KMS-11 (cell line): ENCODE measurements at regions not wholly inside any gene's neighbourhood (a gene's known extent, or its start where the extent isn't known, plus 50 kb on each side); places are given as distances from the start of the nearest gene placed in this dataset.

Experiments
- H2AFZ ChIP-seq: fragments of 200-600 bp; sonication (generic); 2 replicates; pipeline ENCODE4 v1.6.1; 2016; ENCODE audit warnings: antibody characterized with exemption, mixed run types, low read depth
- H3K27ac ChIP-seq: fragments of 200-600 bp; sonication (generic); 2 replicates; pipeline ENCODE4 v1.6.1; 2016; ENCODE audit warnings: mild to moderate bottlenecking, mixed run types
- H3K27me3 ChIP-seq: fragments of 200-600 bp; sonication (generic); 2 replicates; pipeline ENCODE4 v1.6.1; 2017; ENCODE audit warnings: mild to moderate bottlenecking, low read depth, mixed run types, moderate library complexity; ENCODE audit not compliant: insufficient read depth
- H3K36me3 ChIP-seq: fragments of 200-600 bp; sonication (generic); 2 replicates; pipeline ENCODE4 v1.6.1; 2017; ENCODE audit warnings: mild to moderate bottlenecking, mixed run types; ENCODE audit not compliant: insufficient read depth
- H3K4me1 ChIP-seq: fragments of 200-600 bp; sonication (generic); 2 replicates; pipeline ENCODE4 v1.6.1; 2016; ENCODE audit warnings: mild to moderate bottlenecking, low read depth, mixed run types; ENCODE audit not compliant: poor library complexity, severe bottlenecking
- H3K4me2 ChIP-seq: fragments of 200-600 bp; sonication (generic); 2 replicates; pipeline ENCODE4 v1.7.0; 2016; ENCODE audit warnings: mild to moderate bottlenecking, mixed run types
- H3K4me3 ChIP-seq: fragments of 200-600 bp; sonication (generic); IDR thresholded peaks from 2 replicates; pipeline ENCODE4 v1.6.1; 2017; ENCODE audit warnings: low read depth, low read length, mixed read lengths; ENCODE audit not compliant: insufficient read depth
- H3K79me2 ChIP-seq: fragments of 200-600 bp; sonication (generic); 2 replicates; pipeline ENCODE4 v1.6.1; 2016; ENCODE audit warnings: low read depth, mixed run types; ENCODE audit not compliant: insufficient read depth
- H3K9ac ChIP-seq: fragments of 200-600 bp; sonication (generic); 2 replicates; pipeline ENCODE4 v1.6.1; 2016; ENCODE audit warnings: mild to moderate bottlenecking, mixed run types
- H4K20me1 ChIP-seq: fragments of 200-600 bp; sonication (generic); 2 replicates; pipeline ENCODE4 v1.6.1; 2016; ENCODE audit warnings: mild to moderate bottlenecking, mixed run types; ENCODE audit not compliant: insufficient read depth
- TF ChIP-seq, protein P1 (sequence below): fragments of 200-600 bp; sonication (generic); conservative IDR thresholded peaks from 2 replicates; pipeline ENCODE4 v1.6.1; 2017; ENCODE audit warnings: low read depth, mild to moderate bottlenecking, antibody characterized with exemption, low read length, moderate library complexity, mixed read lengths

DNA sequence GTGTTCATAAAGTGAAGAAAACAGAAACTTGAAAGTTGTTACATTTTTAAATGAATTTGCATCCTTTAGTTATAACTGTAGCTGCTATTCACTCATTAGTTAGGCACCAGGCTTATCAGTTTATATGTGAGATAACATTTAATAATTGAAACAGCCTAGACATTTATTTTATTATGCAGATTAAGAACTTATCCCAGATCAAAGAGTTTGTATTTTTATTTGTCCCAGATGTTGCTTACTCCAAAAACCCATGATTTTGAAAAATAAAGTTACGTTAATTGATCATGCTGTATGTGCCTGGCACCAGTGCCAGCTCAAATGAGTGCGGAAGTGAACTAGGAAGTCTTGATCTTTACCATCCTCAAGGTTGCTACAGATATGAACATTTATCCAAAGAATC is 172.7 kb upstream of the CARD18 start:
- Histone ChIP-seq H3K4me2 (no peak overlapping the region), H2AFZ (no peak overlapping the region), H3K4me1 (no peaks in the 10 kb centered on the region), H3K4me3 (no peak overlapping the region), H3K27me3 (no peaks in the 10 kb centered on the region), H4K20me1 (no peaks in the 10 kb centered on the region), H3K9ac (no peak overlapping the region), H3K27ac (no peak overlapping the region), H3K36me3 (no peaks in the 10 kb centered on the region), H3K79me2 (no peaks in the 10 kb centered on the region)
- TF ChIP-seq, protein P1, sequence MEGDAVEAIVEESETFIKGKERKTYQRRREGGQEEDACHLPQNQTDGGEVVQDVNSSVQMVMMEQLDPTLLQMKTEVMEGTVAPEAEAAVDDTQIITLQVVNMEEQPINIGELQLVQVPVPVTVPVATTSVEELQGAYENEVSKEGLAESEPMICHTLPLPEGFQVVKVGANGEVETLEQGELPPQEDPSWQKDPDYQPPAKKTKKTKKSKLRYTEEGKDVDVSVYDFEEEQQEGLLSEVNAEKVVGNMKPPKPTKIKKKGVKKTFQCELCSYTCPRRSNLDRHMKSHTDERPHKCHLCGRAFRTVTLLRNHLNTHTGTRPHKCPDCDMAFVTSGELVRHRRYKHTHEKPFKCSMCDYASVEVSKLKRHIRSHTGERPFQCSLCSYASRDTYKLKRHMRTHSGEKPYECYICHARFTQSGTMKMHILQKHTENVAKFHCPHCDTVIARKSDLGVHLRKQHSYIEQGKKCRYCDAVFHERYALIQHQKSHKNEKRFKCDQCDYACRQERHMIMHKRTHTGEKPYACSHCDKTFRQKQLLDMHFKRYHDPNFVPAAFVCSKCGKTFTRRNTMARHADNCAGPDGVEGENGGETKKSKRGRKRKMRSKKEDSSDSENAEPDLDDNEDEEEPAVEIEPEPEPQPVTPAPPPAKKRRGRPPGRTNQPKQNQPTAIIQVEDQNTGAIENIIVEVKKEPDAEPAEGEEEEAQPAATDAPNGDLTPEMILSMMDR, result no peak

GRCh38 chr11:105298630-105299029 is 159.1 kb upstream of the CARD18 start:
- no peak overlapping the region for H3K9ac ChIP-seq
- no peaks in the 10 kb centered on the region for H3K36me3 ChIP-seq
- no peaks in the 10 kb centered on the region for H3K27me3 ChIP-seq
- H3K27ac ChIP-seq, result no peak overlapping the region
- no peaks in the 10 kb centered on the region for H3K4me1 ChIP-seq
- no peaks in the 10 kb centered on the region for H4K20me1 ChIP-seq
- H3K4me3 ChIP-seq, result no peak overlapping the region
- H3K79me2 ChIP-seq, result no peaks in the 10 kb centered on the region
- no peak overlapping the region for H3K4me2 ChIP-seq
- TF ChIP-seq, protein P1, result no peak
- no peak overlapping the region for H2AFZ ChIP-seq

- TF ChIP-seq, protein P1, result no peak
- H3K4me2 ChIP-seq, result no peak overlapping the region
- H3K4me3 ChIP-seq, result no peak overlapping the region
- H3K27ac ChIP-seq, result no peak overlapping the region
- H3K27me3 ChIP-seq, result no peaks in the 10 kb centered on the region
- H2AFZ ChIP-seq, result no peak overlapping the region
- no peak overlapping the region for H3K9ac ChIP-seq
- H4K20me1 ChIP-seq, result no peaks in the 10 kb centered on the region
- no peaks in the 10 kb centered on the region for H3K79me2 ChIP-seq
- no peaks in the 10 kb centered on the region for H3K4me1 ChIP-seq
- H3K36me3 ChIP-seq, result no peaks in the 10 kb centered on the region
These were observed 158.6 kb upstream of the CARD18 start for GRCh38 chr11:105298174-105298573.

GRCh38 chr11:105297463-105297862 is 157.9 kb upstream of the CARD18 start:
- no peaks in the 10 kb centered on the region for H3K79me2 ChIP-seq
- no peak overlapping the region for H3K4me2 ChIP-seq
- no peak overlapping the region for H3K4me3 ChIP-seq
- TF ChIP-seq, protein P1, result no peak
- no peak overlapping the region for H3K27ac ChIP-seq
- H2AFZ ChIP-seq, result no peak overlapping the region
- no peaks in the 10 kb centered on the region for H3K36me3 ChIP-seq
- no peak overlapping the region for H3K9ac ChIP-seq
- H3K4me1 ChIP-seq, result no peaks in the 10 kb centered on the region
- no peaks in the 10 kb centered on the region for H4K20me1 ChIP-seq
- no peaks in the 10 kb centered on the region for H3K27me3 ChIP-seq

- Histone ChIP-seq H3K4me3 (no peak overlapping the region), H3K36me3 (no peaks in the 10 kb centered on the region), H3K4me2 (no peak overlapping the region), H3K9ac (no peak overlapping the region), H3K27ac (no peak overlapping the region), H4K20me1 (no peaks in the 10 kb centered on the region), H3K4me1 (no peaks in the 10 kb centered on the region), H2AFZ (no peak overlapping the region), H3K27me3 (no peaks in the 10 kb centered on the region), H3K79me2 (no peaks in the 10 kb centered on the region)
- TF ChIP-seq, protein P1, result no peak
These were observed 157.2 kb upstream of the CARD18 start for GRCh38 chr11:105296806-105297205.
